ENCODE measurements at regions not wholly inside any gene's neighbourhood (a gene's known extent, or its start where the extent isn't known, plus 50 kb on each side); places are given as distances from the start of the nearest gene placed in this dataset.

DNA sequence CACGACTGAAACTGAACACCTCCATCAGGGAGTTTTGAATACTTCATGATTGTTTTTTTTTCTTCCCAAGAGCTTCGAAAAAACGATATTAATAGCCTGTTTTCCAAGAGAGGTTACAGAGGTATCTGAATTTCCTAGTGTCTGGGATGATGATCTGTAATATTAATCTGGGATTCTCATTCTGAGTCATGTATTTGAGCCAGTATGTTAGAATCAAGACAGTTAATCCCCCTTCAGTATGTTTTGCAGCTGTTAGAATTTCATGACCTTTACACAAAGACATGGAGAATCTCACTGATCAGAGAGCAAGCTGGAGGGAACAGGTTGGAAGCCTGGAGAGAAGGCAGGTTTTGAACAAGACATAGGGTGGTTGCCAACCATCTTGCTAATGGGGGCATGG, 234.5 kb upstream of the GAP43 start:
- CTCF ChIA-PET, result interaction anchor here (1.3 to 1.7 kb wide), 2 partner anchors 8 to 13 kb away, joined by 3 to 4 read pairs; no protein-coding TSS in a partner anchor
- POLR2A ChIA-PET, result no interaction called here
- DNase-seq (ENCODE audit: low read depth, low spot score), result no peak
- no peak overlapping the region for H3K4me3 ChIP-seq (ENCODE audit: low read depth, low read length)
- TF ChIP-seq, protein P1, sequence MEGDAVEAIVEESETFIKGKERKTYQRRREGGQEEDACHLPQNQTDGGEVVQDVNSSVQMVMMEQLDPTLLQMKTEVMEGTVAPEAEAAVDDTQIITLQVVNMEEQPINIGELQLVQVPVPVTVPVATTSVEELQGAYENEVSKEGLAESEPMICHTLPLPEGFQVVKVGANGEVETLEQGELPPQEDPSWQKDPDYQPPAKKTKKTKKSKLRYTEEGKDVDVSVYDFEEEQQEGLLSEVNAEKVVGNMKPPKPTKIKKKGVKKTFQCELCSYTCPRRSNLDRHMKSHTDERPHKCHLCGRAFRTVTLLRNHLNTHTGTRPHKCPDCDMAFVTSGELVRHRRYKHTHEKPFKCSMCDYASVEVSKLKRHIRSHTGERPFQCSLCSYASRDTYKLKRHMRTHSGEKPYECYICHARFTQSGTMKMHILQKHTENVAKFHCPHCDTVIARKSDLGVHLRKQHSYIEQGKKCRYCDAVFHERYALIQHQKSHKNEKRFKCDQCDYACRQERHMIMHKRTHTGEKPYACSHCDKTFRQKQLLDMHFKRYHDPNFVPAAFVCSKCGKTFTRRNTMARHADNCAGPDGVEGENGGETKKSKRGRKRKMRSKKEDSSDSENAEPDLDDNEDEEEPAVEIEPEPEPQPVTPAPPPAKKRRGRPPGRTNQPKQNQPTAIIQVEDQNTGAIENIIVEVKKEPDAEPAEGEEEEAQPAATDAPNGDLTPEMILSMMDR (IDR thresholded peaks at IDR 0.05; ENCODE audit: insufficient read depth, low read length, missing control alignments), result no peak

DNA sequence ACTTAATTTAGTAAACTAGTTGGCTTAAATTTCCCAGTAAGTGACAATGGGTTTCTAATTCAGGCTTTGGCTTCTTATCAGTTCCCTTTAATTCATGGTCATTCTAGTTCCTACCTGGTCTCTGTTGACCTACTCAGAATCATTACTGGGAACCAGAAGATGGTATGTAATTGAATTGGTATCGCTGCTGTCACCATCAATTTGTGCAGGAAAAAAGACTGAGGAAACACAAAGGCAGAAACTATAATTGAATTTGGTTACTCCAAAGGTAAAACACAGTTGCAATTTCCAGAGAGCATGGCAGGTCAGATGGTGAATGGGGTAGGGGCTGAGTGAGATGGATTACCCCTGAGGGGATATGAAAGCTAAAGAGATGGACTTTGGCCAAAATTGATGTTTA, 226.5 kb upstream of the GAP43 start:
- DNase-seq (ENCODE audit: low read depth, low spot score), result no peak
- TF ChIP-seq, protein P1 (IDR thresholded peaks at IDR 0.05; ENCODE audit: insufficient read depth, low read length, missing control alignments), result no peak
- ChIA-PET CTCF (interaction anchor here (1.2 kb wide), 1 partner anchor 9 kb away, joined by 4 read pairs; no protein-coding TSS in a partner anchor), POLR2A (no interaction called here)
- no peak overlapping the region for H3K4me3 ChIP-seq (ENCODE audit: low read depth, low read length)

DNA sequence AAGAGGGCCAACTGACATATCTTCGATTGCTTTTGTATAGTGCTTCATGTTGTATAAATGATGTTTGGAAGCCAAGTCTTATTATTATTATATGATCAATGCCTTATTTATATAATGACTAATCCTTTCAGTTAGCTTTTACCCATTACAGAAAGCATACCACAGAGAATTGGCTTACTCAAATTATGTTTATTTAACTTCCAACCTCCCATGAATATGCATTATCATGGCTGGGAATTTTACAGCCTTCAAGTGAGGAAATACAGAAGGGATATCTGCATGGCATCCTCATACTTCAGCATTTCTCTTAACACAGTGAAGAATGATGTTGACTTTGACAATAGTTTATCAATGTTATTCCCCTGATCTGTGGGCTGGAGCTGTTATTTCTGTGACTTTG, 225.9 kb upstream of the GAP43 start:
- DNase-seq (ENCODE audit: low read depth, low spot score), result no peak
- ChIA-PET CTCF (interaction anchor here (1.2 kb wide), 1 partner anchor 10 kb away, joined by 4 read pairs; no protein-coding TSS in a partner anchor), POLR2A (no interaction called here)
- no peak overlapping the region for H3K4me3 ChIP-seq (ENCODE audit: low read depth, low read length)
- TF ChIP-seq, protein P1 (IDR thresholded peaks at IDR 0.05; ENCODE audit: insufficient read depth, low read length, missing control alignments), result no peak

DNA sequence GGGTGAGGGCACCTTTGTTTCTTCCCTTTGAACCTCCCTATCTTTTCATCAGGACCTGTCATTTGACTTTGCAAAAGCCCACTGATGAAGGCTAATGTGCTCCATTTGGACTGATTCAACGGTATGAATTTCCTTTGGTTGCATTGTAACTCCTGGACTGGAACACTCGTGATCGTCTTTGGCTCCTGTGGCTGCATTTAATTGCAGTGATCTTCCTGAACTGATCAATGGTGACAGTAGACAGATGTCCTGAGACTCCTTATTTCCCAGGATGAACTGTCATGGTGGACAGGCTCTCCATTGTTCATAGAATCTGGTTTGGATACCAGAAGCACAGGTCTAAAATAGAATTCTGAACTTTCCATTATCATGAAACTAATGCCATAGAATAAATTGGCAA, 224.8 kb upstream of the GAP43 start:
- DNase-seq (ENCODE audit: low read depth, low spot score), result no peak
- TF ChIP-seq, protein P1 (IDR thresholded peaks at IDR 0.05; ENCODE audit: insufficient read depth, low read length, missing control alignments), result no peak
- POLR2A ChIA-PET, result no interaction called here
- CTCF ChIA-PET, result no interaction called here
- H3K4me3 ChIP-seq (ENCODE audit: low read depth, low read length), result no peak overlapping the region

DNA sequence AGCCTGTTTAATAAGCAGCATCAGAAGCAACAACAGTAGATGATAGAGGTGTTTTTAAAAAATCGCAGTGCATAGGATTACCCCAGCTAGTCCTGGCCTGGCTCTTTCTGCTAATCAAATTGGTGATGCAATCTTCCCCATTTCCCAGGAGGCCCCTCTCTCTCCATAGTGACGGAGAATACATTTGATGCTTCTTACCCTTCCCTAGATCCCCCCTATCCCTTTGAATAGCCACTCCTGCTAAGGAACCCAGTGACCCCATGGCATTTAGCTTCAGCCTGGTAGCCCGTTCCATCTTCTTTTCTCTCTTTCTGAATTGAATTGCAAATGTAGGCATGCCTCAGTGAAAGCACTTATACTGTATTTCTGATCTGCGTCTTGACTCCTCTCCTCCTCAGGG, 223.6 kb upstream of the GAP43 start:
- TF ChIP-seq, protein P1 (IDR thresholded peaks at IDR 0.05; ENCODE audit: insufficient read depth, low read length, missing control alignments), result no peak
- no peak overlapping the region for H3K4me3 ChIP-seq (ENCODE audit: low read depth, low read length)
- DNase-seq (ENCODE audit: low read depth, low spot score), result no peak
- ChIA-PET CTCF (interaction anchor here (0.6 kb wide), 1 partner anchor 12 kb away, joined by 3 read pairs; no protein-coding TSS in a partner anchor), POLR2A (no interaction called here)

DNA sequence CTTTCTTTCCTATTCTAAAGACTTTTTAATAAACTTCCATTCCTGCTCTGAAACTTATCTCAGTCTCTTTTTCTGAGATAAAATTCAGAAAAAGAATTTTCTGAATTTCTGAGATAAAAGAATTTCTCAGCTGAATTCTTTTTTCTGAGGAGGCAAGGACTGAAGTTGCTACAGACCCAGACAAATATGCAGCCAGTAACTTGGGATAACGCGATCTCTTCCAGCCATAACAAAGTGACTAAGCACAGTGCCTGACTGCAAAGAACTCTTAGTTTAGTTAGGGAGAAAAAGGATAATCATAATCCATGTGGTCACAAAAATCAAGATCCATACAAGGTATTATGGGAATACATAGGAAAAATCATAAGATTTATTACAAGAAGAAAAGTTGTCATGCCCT, 222.0 kb upstream of the GAP43 start:
- POLR2A ChIA-PET, result interaction anchor here (0.5 to 1.1 kb wide), 2 partner anchors 13 to 388 kb away, joined by 3 to 4 read pairs; no protein-coding TSS in a partner anchor
- CTCF ChIA-PET, result interaction anchor here (1.1 kb wide), 1 partner anchor 293 kb away, joined by 3 read pairs; no protein-coding TSS in a partner anchor
- TF ChIP-seq, protein P1 (IDR thresholded peaks at IDR 0.05; ENCODE audit: insufficient read depth, low read length, missing control alignments), result no peak
- peak; percentile 86 for DNase-seq (ENCODE audit: low read depth, low spot score)
- no peak overlapping the region for H3K4me3 ChIP-seq (ENCODE audit: low read depth, low read length)

All from AG04449 (cell line).